Lower lobe of right lung (tissue), 2 donors: ENCODE measurements at regions not wholly inside any gene's neighbourhood (a gene's known extent, or its start where the extent isn't known, plus 50 kb on each side); places are given as distances from the start of the nearest gene placed in this dataset.

Experiments used
- ATAC-seq, 2 donors: fragments of 200-7000 bp; cut with Tn5 transposase; one replicate each; pipeline ENCODE4 v1.9.1; 2020 to 2022; ENCODE audit warnings: mild to moderate bottlenecking in 2 of 2, moderate library complexity in 2 of 2
- DNase-seq: peaks from one replicate; pipeline ENCODE4 v3.0.0-alpha.2; 2020
- H3K27ac ChIP-seq: fragments of 200-600 bp; one replicate; pipeline ENCODE4 v1.8.0; 2022
- H3K27me3 ChIP-seq: fragments of 200-600 bp; one replicate; pipeline ENCODE4 v1.8.0; 2022; ENCODE audit warnings: low read depth
- H3K36me3 ChIP-seq: fragments of 200-600 bp; one replicate; pipeline ENCODE4 v1.8.0; 2022; ENCODE audit warnings: mild to moderate bottlenecking
- H3K4me1 ChIP-seq: fragments of 200-600 bp; one replicate; pipeline ENCODE4 v1.8.0; 2022
- H3K4me3 ChIP-seq: fragments of 200-600 bp; one replicate; pipeline ENCODE4 v1.8.0; 2022; ENCODE audit warnings: mild to moderate bottlenecking
- H3K9me3 ChIP-seq: fragments of 200-600 bp; one replicate; pipeline ENCODE4 v1.8.0; 2022
- intact Hi-C: fragments of 100-400 bp; cut with DNase I; formaldehyde crosslinking; loops from one replicate; pipeline ENCODE4 v1.11.0; 2022
- TF ChIP-seq, protein P1 (sequence below): fragments of 200-600 bp; IDR thresholded peaks from one replicate; pipeline ENCODE4 v1.8.0; 2022; ENCODE audit warnings: antibody characterized with exemption, mild to moderate bottlenecking
- donor health status: DM: no; HTN: yes; CAD: no; lungs with severe emphysema.

GRCh38 chr5:174307031-174307408 lies 261.5 kb downstream of the NSG2 start:
- intact Hi-C loops, result no loop called here
- TF ChIP-seq, protein P1, sequence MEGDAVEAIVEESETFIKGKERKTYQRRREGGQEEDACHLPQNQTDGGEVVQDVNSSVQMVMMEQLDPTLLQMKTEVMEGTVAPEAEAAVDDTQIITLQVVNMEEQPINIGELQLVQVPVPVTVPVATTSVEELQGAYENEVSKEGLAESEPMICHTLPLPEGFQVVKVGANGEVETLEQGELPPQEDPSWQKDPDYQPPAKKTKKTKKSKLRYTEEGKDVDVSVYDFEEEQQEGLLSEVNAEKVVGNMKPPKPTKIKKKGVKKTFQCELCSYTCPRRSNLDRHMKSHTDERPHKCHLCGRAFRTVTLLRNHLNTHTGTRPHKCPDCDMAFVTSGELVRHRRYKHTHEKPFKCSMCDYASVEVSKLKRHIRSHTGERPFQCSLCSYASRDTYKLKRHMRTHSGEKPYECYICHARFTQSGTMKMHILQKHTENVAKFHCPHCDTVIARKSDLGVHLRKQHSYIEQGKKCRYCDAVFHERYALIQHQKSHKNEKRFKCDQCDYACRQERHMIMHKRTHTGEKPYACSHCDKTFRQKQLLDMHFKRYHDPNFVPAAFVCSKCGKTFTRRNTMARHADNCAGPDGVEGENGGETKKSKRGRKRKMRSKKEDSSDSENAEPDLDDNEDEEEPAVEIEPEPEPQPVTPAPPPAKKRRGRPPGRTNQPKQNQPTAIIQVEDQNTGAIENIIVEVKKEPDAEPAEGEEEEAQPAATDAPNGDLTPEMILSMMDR, result no peak
- H3K4me3 ChIP-seq, result no peak overlapping the region
- H3K36me3 ChIP-seq, result no peaks in the 10 kb centered on the region
- no peak for DNase-seq
- peaks cover 7% of the 10 kb centered on the region for H3K27me3 ChIP-seq
- H3K4me1 ChIP-seq, result peaks cover 7% of the 10 kb centered on the region
- no peaks in the 10 kb centered on the region for H3K9me3 ChIP-seq
- no peak for ATAC-seq
- H3K27ac ChIP-seq, result no peak overlapping the region

GRCh38 chr5:174307656-174308271 lies 262.3 kb downstream of the NSG2 start:
- Histone ChIP-seq H3K27ac (no peak overlapping the region), H3K27me3 (peaks cover 14% of the 10 kb centered on the region), H3K4me3 (no peak overlapping the region), H3K4me1 (peaks cover 9% of the 10 kb centered on the region), H3K9me3 (no peaks in the 10 kb centered on the region), H3K36me3 (no peaks in the 10 kb centered on the region)
- ATAC-seq (no peak), DNase-seq (no peak)
- intact Hi-C loops, result no loop called here
- TF ChIP-seq, protein P1, result no peak

GRCh38 chr5:174309131-174309795 lies 263.8 kb downstream of the NSG2 start:
- intact Hi-C loops, result no loop called here
- no peaks in the 10 kb centered on the region for H3K9me3 ChIP-seq
- ATAC-seq (no peak), DNase-seq (no peak)
- H3K4me1 ChIP-seq, result peaks cover 9% of the 10 kb centered on the region
- H3K4me3 ChIP-seq, result no peak overlapping the region
- TF ChIP-seq, protein P1, result no peak
- no peak overlapping the region for H3K27ac ChIP-seq
- peaks cover 17% of the 10 kb centered on the region for H3K27me3 ChIP-seq
- H3K36me3 ChIP-seq, result no peaks in the 10 kb centered on the region

DNA sequence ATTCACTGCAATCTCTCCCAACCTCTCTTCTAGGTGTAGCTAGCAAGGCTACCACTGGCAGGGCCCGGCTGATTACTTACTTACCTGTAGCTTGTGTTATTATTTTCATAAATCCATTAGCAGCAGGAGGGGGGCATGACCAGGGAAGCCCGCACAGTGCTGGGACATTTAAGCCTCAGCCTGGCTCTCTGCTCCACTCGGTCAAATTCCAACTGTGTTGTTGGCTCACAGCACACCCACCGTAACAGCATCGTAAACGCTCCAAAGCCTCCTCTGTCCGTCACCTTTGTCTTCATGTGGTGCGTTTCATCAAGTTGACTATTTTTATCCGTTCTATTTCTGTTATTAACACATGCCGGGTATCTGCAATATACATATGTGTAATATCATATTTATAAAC lies 264.7 kb downstream of the NSG2 start:
- Histone ChIP-seq H3K27me3 (peaks cover 17% of the 10 kb centered on the region), H3K36me3 (no peaks in the 10 kb centered on the region), H3K27ac (no peak overlapping the region), H3K4me1 (peaks cover 9% of the 10 kb centered on the region), H3K4me3 (no peak overlapping the region), H3K9me3 (no peaks in the 10 kb centered on the region)
- ATAC-seq (no peak), DNase-seq (no peak)
- TF ChIP-seq, protein P1, result no peak
- intact Hi-C loops, result loop anchor here (10.0 kb wide), 1 partner anchor 265 kb away; the partner anchor contains the start of gene NSG2

- ATAC-seq (no peak), DNase-seq (no peak)
- H3K27ac ChIP-seq, result no peak overlapping the region
- intact Hi-C loops, result loop anchor here (10.0 kb wide), 1 partner anchor 266 kb away; the partner anchor contains the start of gene NSG2
- H3K36me3 ChIP-seq, result no peaks in the 10 kb centered on the region
- peaks cover 17% of the 10 kb centered on the region for H3K27me3 ChIP-seq
- H3K4me3 ChIP-seq, result no peak overlapping the region
- peaks cover 9% of the 10 kb centered on the region for H3K4me1 ChIP-seq
- H3K9me3 ChIP-seq, result no peaks in the 10 kb centered on the region
- TF ChIP-seq, protein P1, result no peak
Observed at GRCh38 chr5:174310706-174311105, 265.2 kb downstream of the NSG2 start.
